ENCODE measurements at regions not wholly inside any gene's neighbourhood (a gene's known extent, or its start where the extent isn't known, plus 50 kb on each side); places are given as distances from the start of the nearest gene placed in this dataset.
"Not testable (repeated sequence)": the region's sequence is repeated elsewhere in the genome, so short reads cannot be mapped to it uniquely, and the experiment has no call there.

DNA sequence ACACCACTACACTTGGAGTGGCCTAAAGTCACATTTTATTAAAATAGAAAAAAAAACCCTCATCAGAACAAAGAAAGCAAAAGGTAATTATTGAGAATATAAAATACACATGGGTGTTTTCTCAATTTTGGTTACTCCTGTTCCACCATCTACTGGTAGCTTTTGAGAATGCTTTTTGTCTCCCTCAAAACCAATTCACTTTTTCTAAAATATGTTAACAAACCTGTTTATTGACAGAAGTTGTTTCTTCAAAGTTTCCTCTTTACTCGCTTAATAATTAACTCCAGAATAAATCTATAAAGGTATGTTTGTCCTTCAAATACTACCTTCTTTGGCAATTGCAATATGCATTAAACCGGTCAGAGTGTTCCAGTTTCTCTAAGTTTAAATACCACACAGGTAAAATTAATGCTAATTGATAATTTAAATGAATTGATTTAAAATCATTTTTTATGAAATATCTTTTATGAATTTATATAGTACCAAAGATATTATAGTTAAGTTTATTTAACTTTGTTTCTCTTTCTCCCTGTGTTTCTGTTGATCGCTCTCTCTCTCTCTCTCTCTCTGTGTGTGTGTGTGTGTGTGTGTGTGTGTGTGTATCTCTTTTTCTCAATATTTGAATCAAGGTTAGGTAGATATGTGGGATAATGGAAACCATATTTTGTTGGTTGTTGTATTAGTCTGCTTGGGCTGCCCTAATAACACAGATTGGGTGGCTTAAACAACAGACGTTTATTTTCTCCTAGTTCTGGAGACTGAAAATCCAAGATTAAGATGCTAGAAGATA lies 487.4 kb downstream of the PRDM9 start:
- no peak for DNase-seq

DNA sequence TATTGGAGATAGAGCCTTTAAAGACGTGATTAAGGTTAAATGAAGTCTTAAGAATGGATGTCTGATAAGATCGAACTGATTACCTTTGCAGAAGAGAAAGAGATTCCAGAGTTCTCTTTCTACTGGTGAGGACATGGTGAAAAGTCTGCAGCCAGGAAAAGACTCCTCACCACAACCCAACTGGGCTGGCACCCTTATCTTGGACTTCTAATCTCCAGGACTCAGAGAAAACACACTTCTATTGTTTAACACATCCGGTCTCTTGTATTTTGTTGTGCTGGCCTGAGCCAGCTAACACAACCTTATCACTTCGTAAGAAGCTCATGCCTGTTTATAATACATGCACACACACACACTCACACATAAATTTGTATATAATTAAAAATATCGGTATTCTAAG lies 489.1 kb downstream of the PRDM9 start:
- DNase-seq: no peak

DNA sequence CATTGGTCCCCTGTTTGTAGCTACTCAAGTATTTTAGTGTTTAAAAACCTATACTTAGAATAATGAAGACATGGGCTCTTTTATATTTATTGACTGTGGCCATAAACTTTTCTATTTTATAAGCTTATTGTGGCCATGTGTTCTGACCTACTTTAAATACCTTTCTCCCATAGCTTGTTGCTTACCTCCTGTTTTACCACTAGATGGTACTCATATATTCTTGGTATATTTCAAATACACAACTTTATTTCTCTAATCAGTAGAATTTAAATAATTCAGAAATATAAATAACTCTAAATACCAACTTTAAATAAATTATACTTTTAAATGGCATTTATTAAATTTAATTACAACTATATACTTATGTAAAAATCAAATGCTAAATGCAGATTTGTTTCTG lies 498.0 kb downstream of the PRDM9 start:
- DNase-seq: no peak

DNA sequence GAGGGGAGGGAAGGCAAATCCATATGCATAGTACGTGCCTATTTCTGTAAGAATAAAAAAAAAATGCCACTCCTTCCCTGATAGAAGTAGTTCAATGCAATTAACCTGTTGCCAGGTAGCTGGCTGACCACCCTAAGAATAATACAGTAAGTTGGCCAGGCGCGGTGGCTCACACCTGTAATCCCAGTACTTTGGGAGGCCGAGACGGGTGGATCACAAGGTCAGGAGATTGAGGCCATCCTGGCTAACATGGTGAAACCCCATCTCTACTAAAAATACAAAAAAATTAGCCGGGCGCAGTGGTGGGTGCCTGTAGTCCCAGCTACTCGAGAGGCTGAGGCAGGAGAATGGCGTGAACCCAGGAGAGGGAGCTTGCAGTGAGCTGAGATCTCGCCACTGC lies 510.3 kb downstream of the PRDM9 start:
- DNase-seq: not testable (repeated sequence)

DNA sequence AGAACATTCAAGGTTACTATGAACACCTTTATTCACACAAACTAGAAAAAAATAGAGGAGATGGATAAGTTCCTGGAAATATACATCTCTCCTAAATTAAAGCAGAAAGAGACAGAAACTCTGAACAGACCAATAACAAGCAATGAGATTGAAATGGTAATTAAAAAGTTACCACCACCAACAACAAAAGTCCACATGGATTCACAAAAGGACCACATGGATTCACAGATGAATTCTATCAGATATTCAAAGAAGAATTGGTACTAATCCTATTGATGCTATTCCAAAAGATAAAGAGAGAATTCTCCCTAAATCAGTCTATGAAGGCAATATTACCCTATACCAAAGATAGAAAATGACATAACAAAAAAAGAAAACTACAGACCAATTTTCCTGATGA lies 518.9 kb downstream of the PRDM9 start:
- DNase-seq: no peak

DNA sequence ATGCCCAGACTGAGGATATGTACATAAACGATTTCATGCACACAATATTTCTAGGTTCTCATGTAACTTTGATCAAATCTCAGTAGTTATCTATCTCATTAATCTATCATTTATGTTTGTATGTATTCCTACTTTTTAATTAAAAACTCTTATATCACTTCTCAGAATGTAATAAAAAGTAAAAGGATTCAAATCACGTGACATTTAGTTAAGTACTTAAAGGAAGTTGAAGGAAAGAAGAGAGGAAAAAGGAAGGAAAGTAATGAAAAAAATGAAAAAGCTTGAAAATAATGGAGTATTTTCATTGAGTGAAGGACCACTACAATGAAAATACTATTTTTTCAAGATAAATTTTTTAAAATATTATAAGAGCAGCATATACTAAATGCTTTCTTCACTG lies 535.3 kb downstream of the PRDM9 start:
- no peak for DNase-seq

DNA sequence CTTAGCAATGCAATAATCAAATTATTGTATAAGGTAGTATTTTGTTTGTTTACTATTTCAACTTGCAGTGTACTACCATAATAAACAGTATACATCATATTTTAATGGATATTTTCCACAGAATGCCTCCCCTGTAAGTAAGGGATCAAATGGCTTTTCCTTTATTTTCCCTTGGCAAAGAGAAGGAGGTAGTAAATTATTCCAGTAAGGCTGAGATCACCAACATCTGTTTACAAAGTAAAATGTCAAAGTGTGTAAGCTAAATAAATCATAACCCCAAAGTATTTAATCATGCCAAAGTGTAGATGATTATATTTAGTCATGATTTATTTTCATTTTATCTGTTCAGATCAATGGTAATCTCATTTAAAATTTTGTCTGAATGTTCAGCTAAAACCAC lies 537.6 kb downstream of the PRDM9 start:
- no peak for DNase-seq

DNA sequence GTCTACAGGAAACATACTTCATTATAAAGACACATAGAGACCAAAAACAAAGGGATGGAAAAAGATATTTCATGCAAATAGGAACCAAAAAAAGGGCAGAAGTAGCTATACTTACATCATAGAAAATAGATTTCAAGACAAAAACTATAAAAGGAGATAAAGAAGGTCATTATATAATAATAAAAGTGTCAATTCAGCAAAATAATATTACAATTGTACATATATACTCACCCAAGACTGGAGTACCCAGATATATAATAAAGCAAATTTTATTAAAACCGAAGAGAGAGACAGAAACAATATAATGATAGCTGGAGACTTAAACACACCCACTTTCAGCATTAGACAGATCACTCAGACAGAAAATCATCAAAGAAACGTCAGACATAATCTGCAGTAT lies 546.3 kb downstream of the PRDM9 start:
- DNase-seq: no peak

DNA sequence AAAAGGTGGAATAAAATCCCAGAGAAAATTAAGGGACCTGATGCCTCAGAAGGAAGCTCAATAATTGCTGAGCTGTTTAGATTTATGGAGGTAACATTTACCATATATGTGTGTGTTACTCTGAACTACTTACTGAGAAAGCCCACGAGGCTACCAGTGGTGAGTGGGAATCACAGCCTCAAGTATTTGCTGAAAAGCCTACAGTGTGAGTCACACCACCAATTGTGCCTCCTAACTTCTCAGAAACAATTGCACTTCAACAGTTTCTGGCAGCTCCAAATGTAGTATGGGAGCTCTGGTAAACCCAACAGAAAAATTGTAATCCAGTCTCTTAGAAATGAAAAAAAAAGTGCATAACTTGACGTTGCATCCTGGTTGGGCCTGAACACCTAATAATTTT lies 551.6 kb downstream of the PRDM9 start:
- no peak for DNase-seq

DNA sequence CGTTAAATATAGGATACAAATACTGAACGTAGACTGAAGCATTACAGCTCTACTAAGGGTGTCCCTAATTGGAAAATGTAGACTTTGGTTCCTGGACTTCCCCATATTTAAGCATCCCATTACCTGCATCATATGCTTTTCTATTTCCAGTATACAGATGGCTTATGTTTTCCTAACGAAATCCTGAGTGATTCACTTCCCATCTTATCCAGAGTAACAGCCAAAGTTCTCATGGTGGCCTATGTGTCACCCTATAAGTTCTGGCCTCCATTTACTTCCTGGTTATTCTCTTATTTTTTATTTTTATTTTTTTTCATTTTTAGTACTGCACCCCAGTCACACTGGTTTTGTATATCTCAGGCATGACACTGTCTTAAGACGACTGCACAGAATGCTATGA lies 552.3 kb downstream of the PRDM9 start:
- DNase-seq: no peak

DNA sequence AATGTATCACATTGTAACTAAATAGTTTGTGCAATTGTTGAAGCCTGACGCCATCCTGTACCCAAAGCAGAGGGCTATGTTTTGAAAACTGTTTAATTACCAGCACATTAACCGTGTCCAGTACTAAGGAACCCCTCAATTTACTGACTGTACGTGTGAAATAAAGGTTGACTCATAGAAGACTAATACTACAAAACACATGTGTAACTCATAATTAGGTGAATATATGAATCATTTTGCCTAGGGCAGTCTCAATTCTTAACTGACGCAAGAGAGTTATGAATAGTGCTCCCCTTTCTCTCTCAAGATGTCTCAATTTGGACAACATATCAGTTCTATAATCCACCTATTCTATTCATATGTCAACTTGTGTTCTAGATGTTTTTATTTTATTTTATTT lies 558.4 kb downstream of the PRDM9 start:
- no peak for DNase-seq

DNA sequence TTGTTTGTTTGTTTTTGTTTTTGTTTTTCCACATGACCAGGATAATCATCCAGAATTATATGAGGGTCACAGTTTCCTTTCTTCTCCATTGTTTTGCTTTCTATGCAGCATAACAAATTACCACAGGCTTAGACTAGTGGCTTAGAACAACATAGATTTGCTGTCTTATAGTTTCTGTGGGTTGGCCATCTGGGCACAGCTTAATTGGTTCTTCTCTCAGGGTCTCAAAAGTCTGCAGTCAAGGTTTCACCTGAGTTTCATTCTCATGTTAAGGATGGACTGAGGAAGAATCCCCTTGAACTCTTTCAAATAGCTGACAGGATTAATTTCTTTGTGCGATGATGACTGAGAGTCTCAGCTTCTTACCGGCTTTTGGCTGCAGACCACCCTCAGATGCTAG lies 559.8 kb downstream of the PRDM9 start:
- DNase-seq: no peak

DNA sequence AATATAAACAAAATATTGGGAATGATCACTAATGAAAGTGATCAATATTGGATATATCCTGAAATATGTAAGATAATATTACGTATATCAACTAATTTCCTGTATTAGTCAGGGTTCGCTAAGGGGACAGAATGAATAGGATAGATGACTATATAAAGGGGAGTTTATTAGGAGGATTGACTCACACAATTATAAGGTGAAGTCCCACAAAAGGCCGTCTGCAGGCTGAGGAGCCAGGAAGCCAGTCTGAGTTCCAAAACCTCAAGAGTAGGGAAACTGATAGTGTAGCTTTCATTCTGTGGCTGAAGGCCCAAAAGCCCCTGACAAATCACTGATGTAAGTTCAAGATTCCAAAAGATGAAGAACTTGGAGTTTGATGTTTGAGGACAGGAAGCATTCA lies 561.1 kb downstream of the PRDM9 start:
- no peak for DNase-seq

DNA sequence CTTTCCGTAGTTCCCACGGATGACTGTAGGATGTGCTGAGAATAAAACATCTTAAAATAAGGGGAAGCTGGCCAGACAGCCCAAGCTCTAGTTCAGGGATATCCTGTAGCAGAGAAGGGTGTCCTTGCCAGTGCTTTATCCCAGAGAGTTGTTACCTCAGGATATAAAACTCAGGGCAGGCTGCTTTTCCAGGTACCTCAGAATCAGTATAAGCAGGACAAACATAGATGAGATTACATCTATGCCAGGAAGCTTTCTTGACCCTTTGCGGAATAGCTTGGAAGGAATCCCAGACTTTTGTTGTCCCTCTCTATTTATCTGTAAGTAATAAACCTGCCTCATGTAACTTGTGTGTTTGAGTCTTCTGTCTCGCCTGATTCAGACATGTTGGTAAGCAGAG lies 565.7 kb downstream of the PRDM9 start:
- DNase-seq: no peak

DNA sequence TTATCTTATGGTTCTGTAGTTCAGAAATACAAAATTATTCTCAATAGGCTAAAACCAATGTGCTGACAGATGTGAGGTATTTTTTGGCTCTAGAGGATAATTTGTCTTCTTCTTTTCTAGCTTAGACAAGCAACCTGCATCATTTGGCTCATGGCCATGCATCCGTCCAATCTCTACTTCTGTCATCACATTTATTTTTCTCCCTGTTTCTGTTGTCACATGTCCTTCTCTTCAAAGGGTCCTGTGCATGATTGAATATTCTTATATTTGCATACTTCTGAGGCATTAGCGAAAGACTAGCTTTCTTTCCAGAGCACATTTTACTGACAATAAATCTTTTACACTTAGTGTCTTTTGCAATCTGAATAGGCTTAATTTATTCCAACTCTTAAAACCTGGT lies 564.7 kb downstream of the CDH10 start:
- DNase-seq: no peak

DNA sequence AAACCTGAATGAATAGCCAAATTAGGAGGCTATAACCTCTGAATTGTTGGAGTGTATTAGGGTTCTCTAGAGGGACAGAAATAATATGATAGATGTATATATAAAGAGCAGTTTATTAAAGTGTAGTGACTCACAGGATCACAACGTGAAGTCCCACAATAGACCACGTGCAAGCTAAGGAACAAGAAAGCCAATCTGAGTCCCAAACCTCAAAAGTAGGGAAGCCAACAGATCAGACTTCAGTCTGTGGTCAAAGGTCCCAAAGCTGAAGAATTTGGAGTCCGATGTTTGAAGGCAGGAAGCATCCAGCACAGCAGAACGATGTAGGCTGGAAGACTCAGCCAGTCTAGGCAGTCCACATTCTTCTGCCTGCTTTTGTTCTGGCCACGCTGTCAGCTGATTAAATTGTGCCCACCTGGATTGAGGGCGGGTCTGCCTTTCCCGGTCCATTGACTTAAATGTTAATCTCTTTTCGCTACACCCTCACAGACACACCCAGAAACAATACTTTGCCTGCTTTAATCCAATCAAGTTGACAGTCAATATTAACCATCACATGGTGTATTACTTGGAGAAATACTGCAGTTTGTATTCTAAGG lies 550.6 kb downstream of the CDH10 start:
- no peak for DNase-seq

DNA sequence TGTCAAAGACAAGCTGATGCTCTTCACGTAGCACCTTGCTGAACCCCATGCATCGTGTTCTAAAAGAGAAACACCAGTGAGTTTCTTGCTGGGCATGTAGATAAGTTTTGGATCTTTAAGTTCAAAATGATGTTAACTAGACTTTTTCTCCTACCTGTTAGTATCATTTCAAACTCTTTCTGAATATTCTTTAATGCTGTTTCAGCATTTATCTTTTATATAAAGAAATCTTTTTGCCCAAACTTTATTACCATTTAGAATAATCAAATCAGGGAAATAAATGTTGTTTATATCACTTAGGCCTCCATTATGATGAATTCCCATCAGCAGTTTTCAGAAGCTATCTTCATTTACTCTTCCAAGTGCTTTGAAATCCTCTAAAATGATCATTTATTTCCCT lies 542.8 kb downstream of the CDH10 start:
- no peak for DNase-seq

DNA sequence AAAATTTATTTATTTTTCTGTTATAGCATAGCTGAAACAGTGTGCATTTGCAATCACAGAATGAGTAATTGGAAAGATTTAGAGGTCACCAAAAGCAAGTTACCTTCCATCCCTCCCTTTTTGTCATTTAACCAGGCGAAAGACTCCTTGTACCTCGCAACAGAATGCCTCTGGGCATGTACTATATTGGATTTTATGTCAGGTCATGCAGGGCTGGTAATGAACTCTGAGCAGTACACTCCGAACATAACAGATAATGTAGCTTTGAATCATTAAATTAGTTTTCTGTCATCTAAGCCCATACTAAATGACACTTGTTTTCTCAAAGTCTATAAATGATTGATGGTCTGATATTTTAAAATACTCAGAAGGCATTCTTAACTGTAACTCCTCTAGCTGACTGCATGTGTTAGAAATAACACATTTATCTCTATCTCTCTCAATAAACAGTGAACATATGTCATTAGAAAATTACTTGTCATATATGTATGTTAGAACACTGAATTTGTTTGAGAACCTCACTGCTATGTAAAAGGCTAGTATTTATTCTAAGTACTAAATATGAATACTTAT lies 541.2 kb downstream of the CDH10 start:
- no peak for DNase-seq

DNA sequence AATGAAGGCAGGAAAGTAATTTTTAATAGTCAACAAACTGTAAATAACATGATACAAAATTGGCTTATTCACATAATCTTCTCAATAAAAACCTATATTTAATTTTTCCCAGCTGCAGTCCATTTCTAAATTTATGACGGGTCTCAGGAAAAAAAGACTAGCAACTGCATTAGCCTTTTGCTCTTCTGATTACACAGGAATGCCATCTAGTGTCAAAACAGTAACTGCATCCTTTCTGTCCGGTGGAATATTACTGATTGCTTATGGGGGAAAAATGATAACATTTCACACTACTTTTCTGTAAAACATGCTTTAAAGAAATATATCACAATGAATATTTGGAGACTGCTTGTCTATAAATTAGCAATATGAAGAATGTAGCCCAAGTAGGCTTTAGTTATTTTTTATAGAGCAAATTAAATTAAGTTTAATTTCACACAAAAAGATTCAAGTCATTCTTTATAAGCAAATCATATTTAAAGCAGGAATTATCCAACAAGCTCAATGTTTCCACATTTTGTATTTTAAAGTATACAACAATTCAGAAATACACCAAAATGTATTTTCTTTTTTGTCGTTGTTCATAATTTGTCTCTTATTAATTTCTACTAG lies 534.7 kb downstream of the CDH10 start:
- DNase-seq: peak; percentile 69

DNA sequence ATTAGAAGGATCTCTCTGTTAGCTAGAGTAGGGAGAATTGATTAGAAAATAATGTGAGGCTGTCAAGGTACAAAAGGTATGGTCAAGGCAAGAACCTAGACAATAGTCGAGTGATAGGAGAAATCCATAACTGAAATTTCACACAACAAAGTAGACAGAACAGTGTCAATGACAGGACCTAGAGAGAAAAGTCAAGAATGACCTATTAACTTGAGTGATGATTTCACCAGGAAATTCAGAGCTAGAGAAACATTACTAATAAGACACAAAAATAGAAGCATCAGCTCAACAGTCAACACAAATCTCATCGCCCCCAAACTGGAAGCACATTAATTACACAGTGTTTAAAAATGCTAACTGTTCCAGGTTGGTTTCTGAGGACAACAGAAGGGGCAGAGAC lies 532.4 kb downstream of the CDH10 start:
- no peak for DNase-seq

DNA sequence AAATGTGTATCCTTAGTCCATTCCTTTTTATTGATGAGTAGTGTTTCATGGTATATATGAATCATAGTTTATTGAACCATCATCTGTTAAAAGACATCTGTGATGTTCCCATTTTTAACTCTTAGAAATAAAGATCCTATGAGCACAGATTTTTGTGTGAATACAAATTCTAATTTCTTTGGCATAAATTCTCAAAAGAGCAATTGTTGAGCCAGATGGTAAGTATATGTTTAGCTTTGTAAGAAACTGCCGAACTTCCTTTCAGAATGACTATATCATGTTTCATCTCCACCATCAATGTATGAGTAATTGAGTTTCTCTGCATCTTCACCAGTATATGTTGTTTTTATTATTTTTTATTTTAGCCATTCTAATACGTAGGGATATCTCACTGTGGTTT lies 526.4 kb downstream of the CDH10 start:
- DNase-seq: no peak

DNA sequence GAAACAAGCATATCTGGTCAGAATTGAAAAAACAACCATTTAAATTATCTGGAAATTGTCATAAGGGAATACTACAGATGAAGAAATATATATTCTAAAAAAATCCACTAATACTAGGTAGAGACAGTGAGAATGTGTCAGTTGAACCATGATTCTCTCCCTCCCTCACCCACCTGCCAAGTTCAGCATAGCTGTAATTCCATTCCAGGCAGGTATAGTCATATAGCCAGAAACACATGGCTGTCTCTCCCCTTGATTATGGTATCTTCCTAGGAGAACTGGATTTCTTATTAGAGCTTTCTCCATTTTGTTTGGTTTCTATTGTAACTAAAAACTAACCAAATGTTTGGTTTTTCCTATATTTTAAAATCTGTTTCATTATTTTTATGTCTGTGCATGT lies 509.2 kb downstream of the CDH10 start:
- no peak for DNase-seq

DNA sequence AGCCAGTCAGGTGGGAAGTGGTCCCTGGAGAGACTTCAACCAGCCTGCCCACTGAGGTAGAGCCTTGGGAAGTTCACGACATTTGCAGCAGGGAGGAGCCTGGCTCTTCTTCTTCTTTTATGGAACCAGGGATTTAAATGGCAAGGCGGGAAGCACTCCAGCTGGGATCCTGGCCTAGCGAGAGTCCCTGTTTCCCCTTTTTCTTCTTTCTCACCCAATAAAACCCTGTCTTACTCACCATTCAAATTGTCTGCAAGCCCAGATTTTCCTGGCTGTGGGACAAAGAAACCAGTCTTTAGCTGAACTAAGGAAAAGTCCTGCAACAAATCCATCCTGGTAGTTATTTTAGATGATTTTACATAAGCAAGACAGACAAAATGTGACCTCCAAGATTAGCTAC lies 503.7 kb downstream of the CDH10 start:
- DNase-seq: no peak

DNA sequence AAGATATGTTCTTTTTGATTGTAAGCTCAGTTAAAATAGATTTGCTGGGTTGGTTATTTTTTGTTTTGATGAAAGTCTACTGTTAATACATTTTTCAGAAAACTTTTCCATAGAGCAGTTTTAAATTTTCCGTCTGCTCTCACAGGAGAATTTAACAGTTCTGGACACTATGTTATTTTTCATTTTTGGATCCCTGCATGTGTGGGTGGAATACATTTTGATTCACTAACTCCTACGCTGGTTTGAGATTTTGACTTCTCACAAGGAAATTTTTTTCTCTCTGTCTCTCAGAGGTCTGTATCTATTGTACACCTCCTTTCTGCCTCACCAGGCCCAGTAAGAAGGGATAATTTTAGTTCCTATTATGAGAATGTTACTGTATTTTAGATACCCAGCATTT lies 502.4 kb downstream of the CDH10 start:
- no peak for DNase-seq
